Endothelial cell of umbilical vein (primary cell): ENCODE measurements at regions not wholly inside any gene's neighbourhood (a gene's known extent, or its start where the extent isn't known, plus 50 kb on each side); places are given as distances from the start of the nearest gene placed in this dataset.

Source experiments
- BruUV-seq: library from RNA; stranded (reverse); fragments of 400-500 nt; replicated peaks from 2 replicates; lab custom pipeline; 2021; lab: Mats Ljungman, UMichigan
- CTCF ChIA-PET: fragments of 300-600, 350-600 bp; sonication (Branson Sonifier 250); formaldehyde crosslinking; loops from one replicate; lab custom pipeline; 2021; ENCODE audit warnings: antibody characterized with exemption, inconsistent platforms; lab: Charles Lee
- POLR2A ChIA-PET: fragments of 300-600, 350-600 bp; sonication (Branson Sonifier 250); formaldehyde crosslinking; loops from one replicate; lab custom pipeline; 2021; ENCODE audit warnings: antibody characterized with exemption, inconsistent platforms; lab: Charles Lee
- DNase-seq: peaks from one replicate; pipeline ENCODE4 v3.0.0-alpha.2; 2011; ENCODE audit warnings: low read depth, low spot score
- FAIRE-seq: peaks from 2 replicates; lab custom pipeline; 2011; peaks lifted over from hg19 to GRCh38; lab: Jason Lieb, UNC
- H2AFZ ChIP-seq: 2 replicates; pipeline ENCODE4 v1.6.0; 2012; ENCODE audit warnings: low read depth, low read length, control low read depth, inconsistent platforms
- H3K27ac ChIP-seq: 2 replicates; pipeline ENCODE4 v1.5.1; 2011; ENCODE audit warnings: low read depth, mild to moderate bottlenecking, control low read depth, low read length, moderate library complexity; ENCODE audit not compliant: insufficient read depth
- H3K27me3 ChIP-seq, 2 experiments: 2 replicates each; pipeline versions ENCODE4 v1.6.0 to v1.6.1; 2011; ENCODE audit warnings: low read length in 2 of 2, mixed read lengths in 1 of 2; ENCODE audit not compliant: control insufficient read depth in 2 of 2, insufficient read depth in 2 of 2
- H3K36me3 ChIP-seq, 2 experiments: 2 replicates in 1 of 2; 3 replicates in 1 of 2; pipeline ENCODE4 v1.5.1; 2011; ENCODE audit warnings: low read length in 2 of 2, mild to moderate bottlenecking in 1 of 2, moderate library complexity in 1 of 2; ENCODE audit not compliant: control insufficient read depth in 2 of 2, insufficient read depth in 2 of 2; ENCODE audit errors: extremely low read depth in 1 of 2
- H3K4me1 ChIP-seq: 3 replicates; pipeline ENCODE4 v1.5.1; 2011; ENCODE audit warnings: mild to moderate bottlenecking, low read length; ENCODE audit not compliant: control insufficient read depth, insufficient read depth; ENCODE audit errors: extremely low read depth
- H3K4me2 ChIP-seq: 2 replicates; pipeline ENCODE4 v1.6.1; 2011; ENCODE audit warnings: low read length, control low read depth, mixed read lengths; ENCODE audit not compliant: insufficient read depth
- H3K4me3 ChIP-seq, 3 experiments: fragments of 200-600 bp in 1 of 3; sonication (generic), shearing (Covaris generic) in 1 of 3; replicated peaks in 1 of 3; 2 replicates each; pipeline ENCODE4 v1.5.1; 2011 to 2016; ENCODE audit warnings: control low read depth in 3 of 3, low read length in 3 of 3, mild to moderate bottlenecking in 2 of 3, inconsistent platforms in 1 of 3, low read depth in 1 of 3, moderate library complexity in 1 of 3; ENCODE audit not compliant: insufficient read depth in 1 of 3
- H3K79me2 ChIP-seq: 2 replicates; pipeline ENCODE4 v1.6.0; 2012; ENCODE audit warnings: low read length, inconsistent platforms; ENCODE audit not compliant: control insufficient read depth, insufficient read depth
- H3K9ac ChIP-seq: replicated peaks from 2 replicates; pipeline ENCODE3; 2011; ENCODE audit warnings: low read length, control low read depth; ENCODE audit not compliant: insufficient read depth; ENCODE audit errors: extremely low read depth
- H3K9me1 ChIP-seq: replicated peaks from 3 replicates; pipeline ENCODE4 v1.6.0; 2011; ENCODE audit warnings: mild to moderate bottlenecking, low read length; ENCODE audit not compliant: control insufficient read depth, insufficient read depth; ENCODE audit errors: extremely low read depth
- H3K9me3 ChIP-seq: replicated peaks from 2 replicates; pipeline ENCODE4 v1.5.1; 2012; ENCODE audit warnings: low read length, inconsistent platforms; ENCODE audit not compliant: control insufficient read depth, insufficient read depth
- H4K20me1 ChIP-seq: replicated peaks from 2 replicates; pipeline ENCODE3; 2011; ENCODE audit warnings: mild to moderate bottlenecking, low read length; ENCODE audit not compliant: control insufficient read depth, insufficient read depth; ENCODE audit errors: extremely low read depth
- EZH2 ChIP-seq: IDR thresholded peaks from 2 replicates; pipeline ENCODE4 v1.6.1; 2012; ENCODE audit warnings: borderline replicate concordance, low read depth, mild to moderate bottlenecking, moderate library complexity, low read length, inconsistent platforms; ENCODE audit not compliant: severe bottlenecking
- FOS ChIP-seq: IDR thresholded peaks from 2 replicates; pipeline ENCODE4 v1.6.1; 2011; ENCODE audit warnings: mild to moderate bottlenecking, low read length, moderate library complexity, borderline replicate concordance; ENCODE audit not compliant: insufficient read depth
- GATA2 ChIP-seq: IDR thresholded peaks from 2 replicates; pipeline ENCODE4 v1.7.0; 2011; ENCODE audit warnings: low read depth, mild to moderate bottlenecking, moderate library complexity, mixed read lengths, low read length; ENCODE audit not compliant: insufficient read length, insufficient read depth
- JUN ChIP-seq: IDR thresholded peaks from 2 replicates; pipeline ENCODE4 v1.6.1; 2011; ENCODE audit warnings: borderline replicate concordance, low read depth; ENCODE audit not compliant: insufficient read length, insufficient read depth
- MYC ChIP-seq: IDR thresholded peaks from one replicate; pipeline ENCODE4 v1.6.1; 2011; ENCODE audit warnings: mild to moderate bottlenecking, low read depth, low read length
- POLR2A ChIP-seq: IDR thresholded peaks from 2 replicates; pipeline ENCODE4 v1.6.1; 2012; ENCODE audit warnings: low read depth, mild to moderate bottlenecking, control low read depth, low read length
- POLR2AphosphoS5 ChIP-seq: IDR thresholded peaks from 2 replicates; pipeline ENCODE4 v1.6.1; 2012; ENCODE audit warnings: low read depth, mild to moderate bottlenecking, control low read depth, low read length, moderate library complexity; ENCODE audit not compliant: insufficient read depth
- dilution Hi-C: fragments of 300-500 bp; cut with MboI; formaldehyde crosslinking; loops from one replicate; pipeline ENCODE4 v1.15.0; 2019; ENCODE audit warnings: low sequenced_read_pairs; ENCODE audit not compliant: extremely low pct_ligation_motif_present
- intact Hi-C: fragments of 100-400 bp; cut with micrococcal nuclease; formaldehyde crosslinking; loops from one replicate; pipeline ENCODE4 v1.10.0; 2022
- TF ChIP-seq, protein P1 (sequence below), 2 donors: IDR thresholded peaks; 1 replicate in 1 of 2; 2 replicates in 1 of 2; pipeline ENCODE4 v1.5.1; 2011; ENCODE audit warnings: low read length in 2 of 2, mild to moderate bottlenecking in 2 of 2, moderate library complexity in 2 of 2, control low read depth in 1 of 2, inconsistent platforms in 1 of 2, low read depth in 1 of 2; ENCODE audit not compliant: insufficient read depth in 1 of 2; ENCODE audit errors: extremely low read depth in 1 of 2
- TF ChIP-seq, protein P2 (sequence below): IDR thresholded peaks from 2 replicates; pipeline ENCODE4 v1.6.1; 2011; ENCODE audit not compliant: insufficient read depth, insufficient read length

DNA sequence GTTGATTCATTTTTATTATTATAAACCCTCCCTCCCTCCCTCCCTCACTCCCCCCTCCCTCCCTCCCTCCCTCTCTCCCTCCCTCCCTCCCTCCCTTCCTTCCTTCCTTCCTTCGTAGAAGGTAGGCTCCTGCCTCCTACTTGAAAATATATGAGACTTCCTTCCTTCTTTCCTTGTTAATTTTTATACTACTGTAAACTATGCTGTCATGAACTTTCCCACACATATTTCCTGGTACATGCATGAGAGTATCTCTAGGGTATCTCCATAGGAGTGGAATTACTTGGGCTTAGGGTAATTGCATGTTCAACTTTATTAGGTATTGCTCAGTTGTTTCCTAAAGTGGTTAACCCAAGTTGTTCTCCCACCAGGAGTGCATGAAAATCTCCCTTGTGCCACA is 330.6 kb downstream of the KCNRG start:
- no TSS peak for BruUV-seq
- Histone ChIP-seq H3K4me1 (no peaks in the 10 kb centered on the region), H3K9ac (no peak overlapping the region), H3K27me3 (peaks cover 0 to 5% of the 10 kb centered on the region in 2 experiments), H3K79me2 (no peaks in the 10 kb centered on the region), H3K9me3 (no peaks in the 10 kb centered on the region), H3K27ac (no peak overlapping the region), H3K9me1 (no peaks in the 10 kb centered on the region), H3K36me3 (no peaks in the 10 kb centered on the region), H2AFZ (no peak overlapping the region), H4K20me1 (no peaks in the 10 kb centered on the region), H3K4me3 (no peak overlapping the region), H3K4me2 (no peak overlapping the region)
- POLR2A ChIA-PET, result no interaction called here
- FAIRE-seq (no peak), DNase-seq (no peak)
- TF ChIP-seq GATA2, result no peak
- no peak for TF ChIP-seq MYC
- TF ChIP-seq FOS, result no peak
- TF ChIP-seq EZH2, result no peak
- TF ChIP-seq JUN, result no peak
- no peak for TF ChIP-seq POLR2AphosphoS5
- no peak for TF ChIP-seq POLR2A
- TF ChIP-seq, protein P1, sequence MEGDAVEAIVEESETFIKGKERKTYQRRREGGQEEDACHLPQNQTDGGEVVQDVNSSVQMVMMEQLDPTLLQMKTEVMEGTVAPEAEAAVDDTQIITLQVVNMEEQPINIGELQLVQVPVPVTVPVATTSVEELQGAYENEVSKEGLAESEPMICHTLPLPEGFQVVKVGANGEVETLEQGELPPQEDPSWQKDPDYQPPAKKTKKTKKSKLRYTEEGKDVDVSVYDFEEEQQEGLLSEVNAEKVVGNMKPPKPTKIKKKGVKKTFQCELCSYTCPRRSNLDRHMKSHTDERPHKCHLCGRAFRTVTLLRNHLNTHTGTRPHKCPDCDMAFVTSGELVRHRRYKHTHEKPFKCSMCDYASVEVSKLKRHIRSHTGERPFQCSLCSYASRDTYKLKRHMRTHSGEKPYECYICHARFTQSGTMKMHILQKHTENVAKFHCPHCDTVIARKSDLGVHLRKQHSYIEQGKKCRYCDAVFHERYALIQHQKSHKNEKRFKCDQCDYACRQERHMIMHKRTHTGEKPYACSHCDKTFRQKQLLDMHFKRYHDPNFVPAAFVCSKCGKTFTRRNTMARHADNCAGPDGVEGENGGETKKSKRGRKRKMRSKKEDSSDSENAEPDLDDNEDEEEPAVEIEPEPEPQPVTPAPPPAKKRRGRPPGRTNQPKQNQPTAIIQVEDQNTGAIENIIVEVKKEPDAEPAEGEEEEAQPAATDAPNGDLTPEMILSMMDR (IDR thresholded peaks at IDR 0.05; ENCODE audit: extremely low read depth in 1 of 2, insufficient read depth in 1 of 2, low read depth in 1 of 2, low read length in 2 of 2), result no peak
- TF ChIP-seq, protein P2, sequence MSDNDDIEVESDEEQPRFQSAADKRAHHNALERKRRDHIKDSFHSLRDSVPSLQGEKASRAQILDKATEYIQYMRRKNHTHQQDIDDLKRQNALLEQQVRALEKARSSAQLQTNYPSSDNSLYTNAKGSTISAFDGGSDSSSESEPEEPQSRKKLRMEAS, result no peak
- CTCF ChIA-PET, result interaction anchor here (1.2 kb wide), 1 partner anchor 13 kb away, joined by 3 read pairs; no protein-coding TSS in a partner anchor
- dilution Hi-C loops (no loop called here), intact Hi-C loops (no loop called here)
